GM21576 (cell line): ENCODE measurements at regions not wholly inside any gene's neighbourhood (a gene's known extent, or its start where the extent isn't known, plus 50 kb on each side); places are given as distances from the start of the nearest gene placed in this dataset.

Source experiments
- ATAC-seq: cut with Tn5 transposase; IDR thresholded peaks from one replicate; pipeline ENCODE4 v1.9.1; 2021; ENCODE audit warnings: mild to moderate bottlenecking, moderate library complexity; ENCODE audit not compliant: unreplicated experiment

DNA sequence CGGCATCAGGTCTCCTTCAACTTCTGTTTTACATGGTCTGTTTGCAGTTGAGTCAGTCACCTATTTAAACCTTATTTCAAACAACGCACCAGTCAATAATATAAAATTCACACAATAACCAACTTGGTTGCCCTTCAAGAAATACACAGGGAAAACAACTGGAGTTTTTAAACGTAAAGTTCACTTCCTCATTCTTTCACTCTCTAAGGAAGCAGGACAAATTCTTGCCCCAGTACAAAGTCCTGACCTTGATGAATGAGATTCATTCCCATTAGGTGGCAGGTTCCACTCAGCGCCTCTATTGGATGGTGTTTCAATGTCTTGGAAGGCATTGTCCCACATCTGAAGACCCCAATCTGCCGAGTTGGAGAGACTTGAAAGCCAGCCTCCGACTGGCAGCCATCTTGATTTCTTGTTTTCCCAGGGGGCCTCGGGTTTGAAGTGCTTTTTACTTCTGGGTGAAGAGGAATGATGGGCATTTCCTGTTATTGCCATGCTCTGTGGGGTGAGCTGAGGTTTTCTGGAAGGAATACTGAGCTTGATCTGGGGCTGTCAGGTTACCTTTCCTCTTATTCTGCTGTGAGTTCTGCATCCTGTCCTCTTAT is 105.0 kb downstream of the ACER2 start:
- no peak for ATAC-seq

DNA sequence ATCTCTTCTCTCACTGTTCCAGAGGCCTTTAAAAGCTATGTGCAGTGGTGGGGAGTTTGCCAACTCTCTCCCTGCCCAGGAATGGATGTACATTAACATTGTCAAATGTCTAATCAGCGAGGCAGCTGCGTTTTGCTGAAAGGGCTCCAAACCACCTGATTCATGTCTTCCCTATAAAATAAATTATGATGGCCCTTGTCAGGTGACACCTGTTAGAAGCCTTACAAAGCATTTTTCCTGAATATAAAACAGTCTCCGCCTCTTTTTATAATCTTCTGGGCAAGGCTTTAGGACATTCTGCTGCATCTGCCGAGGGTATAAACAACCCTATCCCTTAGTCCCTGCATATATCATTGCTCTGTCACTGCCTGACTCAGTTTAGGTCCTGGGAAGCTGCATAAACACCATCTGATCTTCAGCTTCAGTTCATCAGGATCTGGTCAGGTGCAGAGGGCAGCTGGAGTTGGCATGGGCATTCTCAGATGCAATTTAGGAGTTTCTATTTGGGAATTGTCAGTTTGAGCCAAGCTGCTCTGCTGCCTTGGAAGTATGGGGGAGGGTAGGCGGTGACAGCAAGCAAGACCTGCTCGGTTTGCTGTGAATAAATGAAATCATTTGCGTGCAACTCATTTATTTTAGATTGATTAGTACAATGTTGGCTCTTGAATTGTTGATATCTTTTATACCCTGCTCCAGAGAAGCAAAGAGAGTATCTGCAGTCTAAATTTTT is 103.5 kb downstream of the ACER2 start:
- ATAC-seq: no peak

DNA sequence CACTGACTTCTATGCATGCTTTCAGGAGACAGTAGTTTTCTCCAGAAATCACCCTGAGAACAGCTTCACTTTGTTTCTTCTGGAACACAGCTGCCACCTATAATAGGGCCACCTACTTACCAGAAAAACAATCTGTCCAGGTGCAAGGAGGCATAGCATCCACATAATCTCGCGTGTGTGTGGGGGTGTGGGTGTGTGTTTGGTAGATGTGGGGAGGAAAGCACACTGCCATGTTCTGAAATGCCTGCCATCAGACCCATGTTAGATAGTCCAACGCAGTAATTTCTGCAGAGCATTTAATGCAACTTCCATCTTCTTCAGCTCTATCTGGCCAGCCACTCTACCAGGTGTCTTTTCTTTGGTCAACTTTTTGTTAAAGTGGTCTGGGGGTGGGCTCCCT is 102.9 kb downstream of the ACER2 start:
- ATAC-seq: no peak

DNA sequence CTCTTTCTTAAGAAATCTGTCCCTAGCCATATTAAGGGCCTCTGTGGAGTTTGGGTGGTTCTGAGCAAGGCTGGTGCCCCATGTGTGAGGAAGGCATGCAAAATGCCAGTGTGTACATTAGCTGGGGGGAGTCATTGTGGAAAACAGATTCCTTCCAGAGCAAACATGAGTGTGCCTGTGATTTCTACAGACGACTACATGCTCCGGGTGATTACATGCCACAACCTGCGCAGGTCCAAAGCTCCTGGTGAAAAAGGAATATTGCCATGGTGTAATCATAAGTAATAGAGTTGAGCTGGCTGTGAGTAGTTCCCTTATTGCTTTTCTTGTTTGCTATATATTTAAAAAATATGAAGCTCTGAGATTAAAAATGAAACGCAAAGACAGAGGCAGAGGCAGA is 102.1 kb downstream of the ACER2 start:
- no peak for ATAC-seq
